GM21528 (cell line): ENCODE measurements at regions not wholly inside any gene's neighbourhood (a gene's known extent, or its start where the extent isn't known, plus 50 kb on each side); places are given as distances from the start of the nearest gene placed in this dataset.
"Not testable (repeated sequence)": the region's sequence is repeated elsewhere in the genome, so short reads cannot be mapped to it uniquely, and the experiment has no call there.

Experiments used
- ATAC-seq: cut with Tn5 transposase; IDR thresholded peaks from one replicate; pipeline ENCODE4 v1.9.1; 2021; ENCODE audit warnings: mild to moderate bottlenecking, moderate library complexity; ENCODE audit not compliant: unreplicated experiment, low FRiP score

DNA sequence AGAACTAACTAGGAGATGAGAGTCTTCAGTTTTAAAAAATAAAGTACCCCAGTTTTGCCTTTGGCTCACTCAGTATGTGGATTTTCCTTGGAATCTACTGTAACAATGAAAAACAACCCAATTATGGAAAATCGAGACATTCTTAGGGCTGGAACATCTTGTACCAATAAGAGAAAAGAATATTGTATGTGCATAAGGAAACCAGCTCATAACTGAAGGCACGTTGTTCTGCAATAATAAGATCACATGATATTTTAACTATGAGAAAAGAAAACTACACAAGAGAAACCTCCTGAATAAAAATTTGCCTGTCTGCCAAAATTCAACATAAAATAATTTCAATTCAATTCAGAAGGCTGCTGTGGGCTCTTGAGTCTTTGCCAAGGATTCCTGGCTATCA lies 261.8 kb upstream of the EDNRA start:
- ATAC-seq: no peak

DNA sequence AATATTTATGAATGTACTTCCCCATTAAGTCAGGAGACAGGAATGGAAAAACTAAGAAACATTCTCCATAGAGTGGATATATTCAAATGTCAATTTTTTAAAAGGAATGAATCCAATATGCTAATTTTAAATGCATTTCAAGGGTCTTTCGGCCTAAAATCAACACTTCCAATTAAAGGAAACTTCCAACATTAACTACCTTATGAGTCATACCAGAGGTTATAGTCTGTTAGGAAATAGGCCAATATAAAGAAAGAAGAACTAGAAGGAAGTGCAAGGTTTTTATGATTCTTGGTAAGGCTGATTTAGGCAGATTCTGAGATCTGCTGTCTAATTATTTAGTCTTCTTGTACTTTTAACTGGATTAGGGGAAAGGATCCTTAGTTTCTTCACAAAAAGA lies 260.1 kb upstream of the EDNRA start:
- ATAC-seq: no peak

DNA sequence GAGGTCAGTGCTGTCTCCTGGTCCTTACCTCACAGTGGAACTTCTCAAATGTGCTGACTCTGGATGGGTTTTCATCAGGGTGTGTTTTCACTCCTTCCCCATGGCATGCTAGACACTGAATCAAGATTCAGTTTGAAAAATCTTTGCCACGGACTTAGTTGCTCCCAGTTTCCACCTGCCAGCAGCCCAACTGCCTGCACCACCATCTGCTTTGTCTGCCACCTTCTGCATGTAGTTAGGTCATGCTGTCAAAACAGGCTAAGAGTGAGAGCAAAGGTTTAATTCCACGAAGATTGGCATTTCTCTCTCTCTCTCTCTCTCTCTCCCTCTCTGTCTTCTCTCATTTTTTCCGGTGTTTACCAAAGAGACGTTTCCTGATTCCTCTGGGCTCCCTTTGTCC lies 258.0 kb upstream of the EDNRA start:
- no peak for ATAC-seq

DNA sequence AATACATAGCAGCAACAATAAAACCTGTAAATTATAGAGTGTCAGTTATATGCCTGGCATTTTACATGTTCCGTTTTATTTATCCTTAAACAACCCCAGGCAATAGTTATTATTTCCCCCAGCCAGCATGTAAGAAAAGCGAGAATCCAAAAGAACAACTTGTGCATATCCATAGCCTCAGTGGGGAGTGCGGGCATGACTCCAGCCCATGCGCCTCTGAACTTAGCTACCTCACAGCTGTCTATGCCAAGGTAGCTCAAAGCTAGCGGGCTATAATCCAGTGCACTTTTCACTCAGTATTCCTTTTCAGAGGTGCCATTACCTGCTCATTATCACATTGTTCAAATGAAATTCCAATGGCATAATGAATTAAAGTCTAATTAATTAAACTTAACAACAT lies 257.3 kb upstream of the EDNRA start:
- ATAC-seq: no peak

DNA sequence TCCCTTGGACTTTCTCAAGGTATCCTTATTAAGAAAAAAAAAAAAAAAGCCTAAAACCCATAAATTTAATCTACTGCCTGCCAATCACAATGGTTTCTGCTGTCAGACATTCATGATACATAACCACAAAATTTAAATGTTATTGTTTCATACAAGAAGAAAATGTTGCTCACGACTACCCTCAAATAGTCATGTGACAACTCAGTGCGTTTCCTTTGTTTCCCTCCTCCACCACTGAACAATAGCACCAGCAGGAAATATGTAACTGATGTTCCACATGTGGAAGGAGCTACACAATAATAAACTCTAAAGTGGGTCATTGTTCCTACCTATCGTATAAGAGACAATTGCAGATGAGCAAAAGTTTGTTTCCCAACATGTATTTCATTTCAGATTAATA lies 244.1 kb upstream of the EDNRA start:
- ATAC-seq: no peak

DNA sequence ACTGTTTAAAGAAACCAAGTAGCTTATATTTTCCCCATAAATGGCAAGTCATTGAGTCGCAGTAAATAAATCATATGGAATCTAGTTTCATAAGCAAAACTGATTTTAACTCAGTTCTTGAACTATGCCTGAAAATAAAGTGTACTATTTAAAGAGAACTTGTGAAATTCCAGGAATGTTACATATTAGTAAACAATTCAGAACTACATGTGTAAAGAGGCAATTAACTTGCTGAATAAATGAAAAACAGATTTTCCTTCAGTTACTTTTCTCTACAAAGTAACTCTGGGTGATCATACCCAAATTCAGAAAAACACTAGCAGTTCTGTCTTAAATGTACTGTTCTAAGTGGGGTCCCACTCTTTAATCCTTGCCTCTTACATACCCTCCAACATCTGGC lies 236.1 kb upstream of the EDNRA start:
- ATAC-seq: no peak

DNA sequence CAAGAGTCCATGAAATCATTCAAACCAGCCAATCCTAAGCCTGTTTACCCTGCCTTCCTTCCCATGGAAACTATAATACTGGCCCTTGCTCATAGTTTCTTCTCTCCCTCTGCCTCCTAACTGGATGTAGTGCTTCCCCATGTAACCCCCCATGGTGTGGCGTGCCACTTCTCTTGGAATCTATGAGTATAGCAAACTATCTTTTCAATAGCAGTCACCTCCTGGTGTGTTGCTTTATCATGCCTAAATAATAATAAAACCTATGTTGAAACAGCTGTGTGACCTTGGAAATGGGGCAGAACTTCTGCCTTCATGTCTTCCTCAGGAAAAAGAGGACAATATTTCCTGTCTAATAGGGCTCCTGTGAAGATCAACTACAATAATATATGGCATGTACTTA lies 234.8 kb upstream of the EDNRA start:
- no peak for ATAC-seq

DNA sequence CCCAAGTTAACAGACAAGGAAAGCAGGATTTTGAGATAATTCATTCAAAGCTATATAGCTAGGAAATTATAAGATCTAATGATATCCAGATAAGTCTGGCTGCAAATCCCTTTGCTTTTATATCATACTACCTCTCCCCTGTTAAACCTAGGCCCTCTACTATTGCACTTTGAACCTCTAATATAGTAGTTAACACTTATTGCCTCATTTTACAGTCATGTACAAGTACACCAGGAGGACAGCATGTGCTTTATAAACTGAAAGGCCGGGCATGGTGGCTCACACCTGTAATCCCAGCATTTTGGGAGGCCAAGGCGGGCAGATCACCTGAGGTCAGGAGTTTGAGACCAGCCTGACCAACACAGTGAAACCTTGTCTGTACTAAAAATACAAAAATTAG lies 234.4 kb upstream of the EDNRA start:
- ATAC-seq: not testable (repeated sequence)

DNA sequence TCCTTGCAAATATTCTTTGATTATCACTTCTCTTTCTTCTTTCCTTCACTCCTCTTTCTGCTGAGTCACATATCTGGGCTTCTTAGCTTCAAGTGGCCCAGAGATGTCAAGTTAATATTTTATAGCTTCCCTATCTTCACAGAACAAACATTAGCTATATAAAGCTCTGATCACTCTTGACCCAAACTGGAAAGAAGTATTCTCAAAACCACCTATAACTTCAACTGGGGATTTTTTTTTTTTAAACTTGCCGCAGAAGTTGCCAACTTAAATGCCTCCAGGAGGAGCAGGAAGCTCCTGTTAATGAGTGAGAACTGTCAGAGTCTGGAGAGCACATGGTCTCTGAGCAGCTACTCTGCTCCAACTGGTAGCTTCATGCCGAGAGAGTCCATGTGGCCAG lies 233.3 kb upstream of the EDNRA start:
- no peak for ATAC-seq

DNA sequence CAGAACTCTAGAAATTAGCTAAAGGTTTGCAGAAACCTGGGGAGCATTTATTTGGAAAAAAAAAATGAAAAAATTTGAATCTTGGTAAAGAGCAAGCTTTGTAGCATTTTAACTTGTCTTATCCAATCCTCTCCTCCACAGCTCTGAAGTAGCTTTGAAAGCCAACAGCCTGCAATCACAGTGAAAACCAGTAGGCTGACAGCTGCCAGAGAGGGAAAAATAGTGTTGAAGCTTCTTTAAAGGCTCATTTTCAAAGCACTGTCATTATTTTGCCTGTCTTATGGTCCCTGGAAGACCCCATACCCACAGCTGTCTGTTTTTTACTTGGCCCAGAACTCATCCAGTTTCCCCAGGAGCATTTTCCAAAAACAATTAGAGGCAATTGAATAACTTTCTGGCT lies 230.8 kb upstream of the EDNRA start:
- no peak for ATAC-seq

DNA sequence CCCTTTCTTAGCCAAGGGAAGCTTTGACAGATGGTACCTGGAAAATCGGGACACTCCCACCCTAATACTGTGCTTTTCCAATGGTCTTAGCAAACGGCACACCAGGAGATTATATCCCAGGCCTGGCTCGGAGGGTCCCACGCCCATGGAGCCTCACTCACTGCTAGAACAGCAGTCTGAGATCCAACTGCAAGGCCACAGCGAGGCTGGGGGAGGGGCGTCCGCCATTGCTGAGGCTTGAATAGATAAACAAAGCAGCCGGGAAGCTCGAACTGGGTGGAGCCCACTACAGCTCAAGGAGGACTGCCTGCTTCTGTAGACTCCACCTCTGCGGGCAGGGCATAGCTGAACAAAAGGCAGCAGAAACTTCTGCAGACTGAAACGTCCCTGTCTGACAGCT lies 225.6 kb upstream of the EDNRA start:
- not testable (repeated sequence) for ATAC-seq

DNA sequence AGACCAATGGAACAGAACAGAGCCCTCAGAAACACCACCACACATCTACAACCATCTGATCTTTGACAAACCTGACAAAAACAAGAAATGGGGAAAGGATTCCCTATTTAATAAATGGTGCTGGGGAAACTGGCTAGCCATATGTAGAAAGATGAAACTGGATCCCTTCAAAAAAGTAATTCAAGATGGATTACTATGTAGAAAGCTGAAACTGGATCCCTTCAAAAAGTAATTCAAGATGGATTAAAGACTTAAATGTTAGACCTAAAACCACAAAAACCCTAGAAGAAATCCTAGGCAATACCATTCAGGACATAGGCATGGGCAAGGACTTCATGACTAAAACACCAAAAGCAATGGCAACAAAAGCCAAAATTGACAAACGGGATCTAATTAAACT lies 221.6 kb upstream of the EDNRA start:
- not testable (repeated sequence) for ATAC-seq

DNA sequence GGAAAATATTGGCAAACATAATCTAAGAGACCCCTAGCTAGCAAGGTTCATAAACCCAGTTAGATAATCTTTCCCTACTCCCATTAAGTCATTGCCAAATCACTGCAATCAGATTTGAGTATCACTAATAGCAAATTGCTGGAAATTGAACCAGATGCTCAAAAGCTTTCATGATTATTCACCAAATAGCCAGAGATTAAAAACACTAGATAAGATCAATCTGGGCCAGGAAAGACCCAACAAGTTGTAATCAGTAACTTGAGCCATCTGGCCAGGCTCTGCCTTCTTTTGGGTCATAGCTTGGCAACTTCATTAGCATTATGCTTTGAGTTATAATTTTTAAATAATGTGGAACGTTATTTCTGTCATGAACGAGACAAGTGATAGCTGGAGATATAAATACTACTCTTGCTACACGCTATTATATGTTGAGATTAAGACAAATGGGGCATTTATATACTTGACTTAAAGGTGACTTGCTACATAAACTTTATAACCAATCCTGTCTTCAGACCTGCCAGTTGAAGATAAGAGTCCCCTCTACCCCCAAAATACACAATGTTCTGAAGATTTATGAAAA lies 196.6 kb upstream of the EDNRA start:
- ATAC-seq: no peak

DNA sequence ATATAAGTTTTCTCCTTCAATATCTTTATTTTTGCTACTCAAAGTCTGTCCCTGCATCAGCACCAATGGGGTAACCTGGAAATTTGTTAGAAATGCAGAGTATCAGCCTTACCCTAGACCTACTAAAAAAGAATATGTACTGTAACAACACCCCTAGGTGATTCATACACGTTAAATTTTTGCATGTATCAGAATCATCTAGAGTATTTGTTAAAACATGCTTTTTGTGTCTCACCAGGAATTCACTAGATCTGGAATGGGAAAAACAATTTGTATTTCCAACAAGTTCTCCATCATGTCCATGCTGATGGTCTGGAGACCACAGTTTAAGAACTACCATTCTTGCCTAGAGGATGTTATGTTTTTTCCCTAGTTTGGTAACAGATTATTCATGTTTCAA lies 196.0 kb upstream of the EDNRA start:
- ATAC-seq: no peak

DNA sequence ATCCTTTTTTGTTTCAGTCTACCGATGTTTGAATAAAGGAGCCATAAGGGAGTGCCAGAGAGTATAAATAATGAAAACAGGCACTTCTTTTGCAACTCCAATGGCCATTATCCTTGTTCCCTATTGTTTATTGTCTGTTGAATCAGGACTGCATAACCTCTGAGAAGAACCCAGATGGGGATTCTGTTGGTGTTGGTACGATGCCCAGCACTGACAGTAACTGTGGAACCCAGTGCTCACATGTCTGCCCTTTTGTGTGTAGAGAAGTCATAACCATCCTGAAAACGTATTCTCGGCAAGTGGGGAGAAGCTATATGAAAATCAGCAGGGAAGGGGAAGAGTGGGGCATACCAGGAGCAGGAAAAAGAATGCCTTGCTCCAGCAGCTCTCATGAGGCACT lies 195.1 kb upstream of the EDNRA start:
- ATAC-seq: no peak

DNA sequence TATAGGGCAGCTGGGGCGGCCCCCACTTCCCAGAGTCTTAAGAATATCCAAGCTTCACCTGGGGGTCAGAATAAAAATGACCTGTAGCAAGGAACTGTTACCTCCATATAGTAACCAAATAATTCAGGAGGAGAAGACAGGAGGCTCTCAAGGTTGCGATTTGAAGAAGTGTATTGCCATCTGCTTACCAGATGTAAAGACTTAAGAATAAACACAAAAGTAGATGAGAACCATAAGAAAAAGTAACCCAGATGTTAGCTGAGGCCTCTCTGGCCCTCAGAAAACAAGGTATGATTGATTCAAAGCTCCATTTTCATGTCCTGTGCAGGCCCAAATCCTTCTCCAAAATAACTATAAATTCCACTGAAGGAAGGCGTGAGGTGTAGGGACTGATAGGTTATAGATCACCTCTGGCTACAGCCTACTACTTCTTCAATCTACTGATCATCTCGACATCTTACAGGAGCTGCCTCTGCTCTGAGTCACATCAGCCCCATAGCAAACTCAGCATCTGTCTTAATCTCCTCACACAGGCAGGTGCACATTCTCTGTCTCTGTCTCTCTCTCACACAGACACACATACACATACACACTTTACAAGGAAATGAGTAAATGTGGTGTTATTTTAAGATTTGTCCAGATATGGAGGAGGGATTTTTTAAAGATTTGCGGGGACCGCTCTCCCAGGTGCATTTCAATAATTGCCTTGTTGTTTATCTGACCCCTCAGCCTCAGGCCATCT lies 193.9 kb upstream of the EDNRA start:
- ATAC-seq: no peak

DNA sequence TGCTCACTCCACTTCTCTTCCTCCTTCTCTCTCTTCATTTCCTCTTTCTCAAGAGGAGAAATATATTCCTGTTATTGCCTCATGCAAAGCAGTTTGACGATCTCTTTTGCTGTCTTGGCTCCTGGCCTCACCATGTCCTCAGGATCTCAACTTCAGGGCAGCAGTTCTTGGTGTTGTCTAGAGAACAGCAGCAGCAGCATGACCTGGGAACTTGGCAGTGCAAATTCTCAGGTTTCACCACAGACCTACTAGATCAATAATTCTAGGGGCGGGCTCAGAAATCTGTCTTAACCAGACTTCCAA lies 193.4 kb upstream of the EDNRA start:
- ATAC-seq: no peak

DNA sequence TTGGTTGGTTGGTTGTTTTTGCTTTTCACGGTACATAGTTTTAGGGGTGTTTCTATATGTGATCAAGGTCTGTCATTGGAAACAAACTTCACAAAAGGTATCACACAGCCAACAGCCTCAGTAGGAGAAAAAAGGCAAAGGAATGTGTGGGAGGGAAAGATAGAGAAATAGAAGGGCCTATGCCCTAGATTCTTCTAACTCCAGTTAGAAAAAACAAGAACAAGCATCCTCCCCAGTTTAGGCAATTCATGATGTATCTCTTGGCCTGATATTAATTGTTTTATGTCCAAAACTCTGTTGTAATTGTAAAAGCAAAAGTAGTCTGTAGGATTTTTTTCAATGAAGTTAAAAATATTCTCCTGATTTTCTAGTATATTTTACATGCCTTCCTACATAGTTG lies 192.4 kb upstream of the EDNRA start:
- ATAC-seq: no peak

DNA sequence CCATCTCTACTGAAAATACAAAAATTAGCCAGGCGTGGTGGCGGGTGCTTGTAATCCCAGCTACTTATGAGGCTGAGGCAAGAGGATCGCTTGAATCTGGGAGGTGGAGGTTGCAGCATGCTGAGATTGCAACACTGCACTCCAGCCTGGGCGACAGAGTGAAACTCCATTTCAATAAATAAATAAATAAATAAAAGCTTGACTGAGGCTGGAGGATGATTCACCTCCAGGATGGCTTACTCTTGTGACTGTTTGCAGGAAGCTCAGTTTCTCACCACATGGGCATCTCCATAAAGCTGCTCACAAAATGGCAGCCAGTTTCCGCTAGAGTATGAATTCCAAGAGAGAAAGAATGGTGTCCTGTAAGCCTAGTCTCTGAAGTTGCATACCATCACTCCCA lies 191.7 kb upstream of the EDNRA start:
- no peak for ATAC-seq

DNA sequence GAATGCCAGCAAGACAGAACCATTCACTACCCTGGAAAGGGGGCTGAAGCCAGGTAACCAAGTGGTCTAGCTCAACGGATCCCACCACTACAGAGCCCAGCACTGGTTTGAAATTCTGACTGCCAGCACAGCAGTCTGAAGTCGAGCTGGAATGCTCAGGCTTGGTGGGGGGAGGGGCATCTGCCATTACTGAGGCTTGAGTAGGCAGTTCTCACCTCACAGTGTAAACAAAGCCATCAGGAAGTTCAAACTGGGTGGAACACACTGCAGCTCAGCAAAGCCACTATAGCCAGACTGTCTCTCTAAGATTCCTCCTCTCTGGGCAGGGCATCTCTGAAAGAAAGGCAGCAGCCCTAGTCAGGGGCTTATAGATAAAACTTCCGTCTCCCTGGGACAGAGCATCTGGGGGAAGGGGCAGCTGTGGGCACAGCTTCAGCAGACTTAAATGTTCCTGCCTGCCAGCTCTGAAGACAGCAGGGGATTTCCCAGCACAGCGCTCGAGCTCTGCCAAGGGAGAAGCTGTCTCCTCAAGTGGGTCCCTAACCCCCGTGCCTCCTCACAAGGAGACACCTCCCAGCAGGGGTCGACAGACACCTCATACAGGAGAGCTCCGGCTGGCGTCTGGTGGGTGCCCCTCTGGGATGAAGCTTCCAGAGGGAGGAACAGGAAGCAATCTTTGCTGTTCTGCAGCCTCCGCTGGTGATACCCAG lies 188.1 kb upstream of the EDNRA start:
- not testable (repeated sequence) for ATAC-seq

DNA sequence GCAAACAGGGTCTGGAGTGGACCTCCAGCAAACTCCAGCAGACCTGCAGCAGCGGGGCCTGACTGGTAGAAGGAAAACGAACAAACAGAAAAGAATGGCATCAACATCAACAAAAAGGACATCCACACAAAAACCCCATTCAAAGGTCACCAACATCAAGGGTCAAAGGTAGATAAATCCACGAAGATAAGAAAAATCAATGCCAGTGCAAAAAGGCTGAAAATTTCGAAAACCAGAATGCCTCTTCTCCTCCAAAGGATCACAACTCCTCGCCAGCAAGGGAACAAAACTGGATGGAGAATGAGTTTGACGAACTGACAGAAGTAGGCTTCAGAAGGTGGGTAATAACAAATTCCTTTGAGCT lies 187.6 kb upstream of the EDNRA start:
- ATAC-seq: not testable (repeated sequence)

DNA sequence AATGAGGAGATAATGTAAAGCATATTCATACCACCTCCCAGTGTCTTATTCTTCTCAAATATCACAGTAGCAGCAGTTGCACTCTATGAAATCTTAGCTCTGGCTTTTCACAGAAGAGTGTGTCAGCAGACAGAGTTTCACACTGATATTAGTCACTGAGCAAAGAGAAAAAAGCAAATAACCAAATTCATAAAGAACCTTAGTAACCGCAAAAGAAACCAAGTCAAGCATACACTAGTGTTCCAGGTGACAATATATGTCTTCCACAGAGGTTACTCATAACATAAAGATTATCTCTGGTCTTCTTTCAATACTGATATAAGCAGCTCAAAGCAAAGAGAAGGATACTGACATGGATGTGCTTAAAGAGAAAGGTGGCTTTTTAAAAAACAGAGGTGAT lies 181.7 kb upstream of the EDNRA start:
- no peak for ATAC-seq
